NOMO-1 treated with dmso at 0.1 percent for 144 hours (cell line): ENCODE measurements at regions not wholly inside any gene's neighbourhood (a gene's known extent, or its start where the extent isn't known, plus 50 kb on each side); places are given as distances from the start of the nearest gene placed in this dataset.
"Not testable (repeated sequence)": the region's sequence is repeated elsewhere in the genome, so short reads cannot be mapped to it uniquely, and the experiment has no call there.

ENCODE experiments used
- DNase-seq: peaks from one replicate; lab custom pipeline; 2025; ENCODE audit not compliant: unreplicated experiment; lab: John Stamatoyannopoulos, UW

DNA sequence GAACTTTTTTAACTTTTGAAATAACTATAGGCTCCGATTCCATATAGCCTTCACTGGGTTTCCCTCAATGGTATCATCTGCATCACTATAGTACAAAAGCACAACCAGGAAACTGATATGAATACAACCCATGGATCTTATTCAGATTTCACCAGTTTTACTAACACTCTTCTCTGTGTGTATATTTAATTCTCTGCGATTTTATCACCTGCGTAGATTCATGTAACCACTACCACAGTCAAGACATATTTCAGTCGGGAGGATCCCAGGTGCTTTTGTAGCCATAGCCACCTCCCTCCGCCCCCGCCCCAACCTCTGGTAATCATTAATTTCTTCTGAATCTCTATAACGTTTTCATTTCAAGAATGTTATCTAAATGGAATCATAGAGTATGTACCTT, 82.8 kb upstream of the C7orf33 start:
- no peak for DNase-seq

DNA sequence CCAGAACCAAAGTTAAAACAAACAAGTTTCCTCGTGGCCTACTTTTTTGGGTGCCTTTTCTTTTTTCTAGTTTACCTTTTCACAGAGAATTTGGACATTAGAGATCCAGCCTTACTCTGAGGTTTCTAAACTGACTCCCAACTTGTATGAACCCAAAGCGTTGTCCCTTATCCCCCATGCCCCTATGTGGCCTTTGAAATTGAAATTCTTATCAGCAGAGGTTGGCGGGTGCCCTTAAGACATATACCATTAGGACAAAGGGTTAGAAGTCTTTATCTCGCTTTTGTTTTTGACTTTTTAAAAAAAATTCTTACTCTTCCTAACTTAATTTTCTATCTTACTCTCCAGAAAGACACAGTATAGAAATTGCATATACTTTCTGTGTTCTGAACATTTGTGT, 76.3 kb upstream of the C7orf33 start:
- DNase-seq = no peak

DNA sequence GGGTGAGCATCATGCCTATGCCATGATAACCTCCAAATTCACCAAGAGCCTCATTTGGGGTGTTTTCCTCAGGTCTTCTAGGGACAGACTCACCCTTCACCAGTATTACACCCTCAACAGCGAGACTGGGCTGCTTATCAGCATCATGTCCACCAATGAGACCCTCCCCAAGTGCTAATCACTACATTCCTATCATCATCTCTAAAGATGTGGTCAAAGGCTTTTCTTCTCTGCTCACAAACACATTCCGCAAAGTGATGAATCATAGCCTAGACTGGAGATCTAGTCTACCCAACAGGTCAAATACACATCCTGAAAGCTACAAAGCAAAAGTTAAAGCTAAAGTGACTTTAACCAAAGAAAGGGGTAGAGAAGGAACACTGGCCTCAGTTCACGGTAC, 75.3 kb upstream of the C7orf33 start:
- no peak for DNase-seq

DNA sequence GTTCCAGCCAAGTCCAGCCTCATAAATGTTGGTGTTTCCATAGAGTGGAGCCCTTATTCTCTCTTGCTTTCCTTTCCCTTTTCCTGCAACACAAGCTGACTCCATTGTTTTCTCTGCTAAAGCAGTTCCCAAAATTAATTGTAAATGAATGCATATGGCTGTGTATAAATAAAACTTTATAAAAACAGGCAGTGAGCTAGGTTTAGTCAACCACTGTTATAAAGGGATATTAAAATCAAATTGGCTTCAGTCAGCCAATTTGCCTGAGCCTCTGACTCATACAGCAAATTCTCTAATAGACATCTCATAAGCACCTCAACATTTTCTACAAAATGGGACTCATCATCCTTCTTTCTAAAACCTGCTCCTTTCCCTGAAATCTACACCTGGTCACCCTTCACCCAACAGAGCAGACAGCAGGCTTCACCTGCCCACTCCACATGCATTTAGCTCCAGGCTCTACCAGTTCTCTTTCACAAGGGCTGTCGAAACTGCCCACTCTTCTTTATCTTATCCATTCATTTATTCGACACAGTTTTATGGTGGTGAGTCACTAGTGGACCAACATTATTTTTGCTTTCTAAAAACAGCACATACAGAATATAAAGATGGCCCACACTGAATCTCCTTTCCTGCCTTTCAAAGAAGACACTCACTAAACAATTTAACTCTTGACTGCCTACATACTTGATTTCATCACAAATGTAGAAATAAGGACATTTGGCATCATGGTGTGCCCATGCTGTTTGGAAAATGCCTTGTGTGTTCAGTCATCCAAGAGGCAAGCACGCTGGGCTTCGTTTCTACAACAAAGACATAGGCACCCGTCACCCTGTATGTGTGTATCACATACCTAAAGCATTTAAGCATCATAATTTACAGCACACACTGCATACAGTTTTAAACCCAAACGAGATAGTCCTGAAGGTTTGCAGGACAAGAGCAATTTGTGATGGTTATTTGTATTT, 74.6 kb upstream of the C7orf33 start:
- DNase-seq = no peak

DNA sequence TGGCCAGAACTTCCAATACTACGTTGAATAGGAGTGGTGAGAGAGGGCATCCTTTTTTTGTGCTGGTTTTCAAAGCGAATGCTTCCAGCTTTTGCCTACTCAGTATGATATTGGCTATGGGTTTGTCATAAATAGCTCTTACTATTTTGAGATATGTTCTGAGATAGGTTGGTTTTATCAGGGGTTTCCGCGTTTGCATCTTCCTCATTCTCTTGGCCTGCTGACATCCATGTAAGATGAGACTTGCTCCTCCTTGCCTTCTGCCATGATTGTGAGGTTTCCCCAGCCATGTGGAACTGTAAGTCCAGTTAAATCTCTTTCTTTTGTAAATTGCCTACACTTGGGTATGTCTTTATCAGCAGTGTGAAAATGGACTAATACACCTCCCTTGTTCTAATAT, 71.2 kb upstream of the C7orf33 start:
- DNase-seq = not testable (repeated sequence)

DNA sequence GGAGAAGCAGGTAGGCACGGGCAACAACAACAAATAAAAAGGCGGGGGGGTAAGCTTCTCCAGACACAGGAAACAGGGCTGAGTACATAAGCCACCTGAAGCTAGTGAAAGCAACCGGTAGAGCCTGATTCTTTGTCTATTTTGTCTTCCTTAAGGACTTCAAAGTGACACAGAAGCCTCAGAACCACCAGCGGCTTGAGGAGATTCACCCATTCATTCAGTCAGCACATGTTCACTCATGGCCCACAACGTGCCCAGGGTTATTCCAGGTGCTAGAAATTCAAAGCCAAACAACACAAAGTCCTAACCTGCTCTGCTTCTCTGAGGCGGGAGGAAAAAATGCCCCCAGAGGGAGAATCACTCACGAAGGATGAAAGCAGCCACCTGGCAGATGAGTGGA, 69.3 kb upstream of the C7orf33 start:
- no peak for DNase-seq

DNA sequence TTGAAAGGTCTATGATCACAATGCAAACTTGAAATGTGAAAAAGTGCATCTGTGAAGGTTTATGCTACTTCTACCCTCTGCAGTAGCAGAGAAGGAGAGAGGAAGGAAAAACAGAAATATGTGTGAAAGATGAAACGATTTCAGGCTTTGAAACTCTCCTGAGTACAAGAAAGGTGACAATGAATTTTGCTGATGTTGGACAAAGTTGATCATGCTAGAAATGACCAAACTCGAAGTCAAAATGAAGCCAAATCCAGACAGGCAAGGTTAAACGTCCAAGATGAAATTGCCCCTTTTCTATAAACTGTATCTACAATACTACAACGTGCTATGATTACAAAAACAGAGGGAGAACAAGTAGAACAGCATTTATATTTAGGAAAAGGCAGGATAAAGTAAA, 67.0 kb upstream of the C7orf33 start:
- DNase-seq = no peak

DNA sequence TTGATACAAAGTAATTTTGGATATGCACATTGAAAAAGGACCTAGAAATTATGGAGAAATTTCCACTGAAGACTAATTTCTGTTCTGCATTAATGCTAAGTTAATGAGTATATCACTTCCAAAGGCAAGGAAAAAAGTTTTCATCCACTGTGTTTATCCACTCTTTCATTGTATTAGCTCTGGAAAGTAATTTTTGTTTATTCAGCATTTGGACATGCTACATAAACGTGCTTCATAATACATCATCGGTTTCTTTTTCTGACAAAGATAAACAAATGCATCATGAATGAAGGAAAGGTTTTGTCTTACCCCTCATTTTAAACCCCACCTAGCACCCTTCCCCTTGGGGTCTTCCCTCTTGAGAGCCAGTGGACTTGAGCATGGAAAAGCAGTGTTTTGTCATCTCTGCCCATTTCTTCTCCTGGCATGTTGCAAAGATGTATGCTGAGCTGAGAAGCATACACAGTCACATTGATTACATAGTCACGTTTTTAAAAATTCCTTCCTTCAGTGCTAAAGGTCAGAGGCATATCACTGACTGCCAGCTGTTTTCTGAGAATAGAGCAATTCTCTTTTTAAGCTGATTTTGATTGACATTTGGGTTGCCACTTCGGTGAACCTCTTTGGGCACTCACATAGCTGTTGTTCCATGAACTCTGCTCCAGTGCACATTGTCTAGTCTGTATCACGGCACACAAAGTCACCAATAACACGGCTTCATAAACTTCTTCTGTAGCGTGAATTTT, 65.9 kb upstream of the C7orf33 start:
- no peak for DNase-seq

DNA sequence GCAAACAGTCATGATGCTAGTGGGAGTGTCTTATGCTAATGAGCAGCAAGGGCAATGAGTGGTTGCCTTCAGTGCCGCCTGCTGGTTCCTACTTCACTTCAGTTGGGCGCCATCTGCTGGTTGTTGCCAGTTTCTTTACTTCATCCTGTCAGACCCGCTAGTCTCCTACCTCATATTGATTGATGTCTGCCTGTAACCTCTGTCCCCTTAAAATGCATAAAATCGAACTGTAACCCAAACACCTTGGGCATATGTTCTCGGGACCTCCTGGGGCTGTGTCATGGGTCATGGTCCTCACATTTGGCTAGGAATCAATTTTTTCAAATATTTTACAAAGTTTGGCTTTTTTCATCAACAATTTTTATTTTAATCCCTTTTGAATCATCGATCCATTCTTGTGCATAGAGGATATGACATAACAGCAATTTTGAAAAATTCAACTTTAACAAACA, 62.8 kb upstream of the C7orf33 start:
- no peak for DNase-seq

DNA sequence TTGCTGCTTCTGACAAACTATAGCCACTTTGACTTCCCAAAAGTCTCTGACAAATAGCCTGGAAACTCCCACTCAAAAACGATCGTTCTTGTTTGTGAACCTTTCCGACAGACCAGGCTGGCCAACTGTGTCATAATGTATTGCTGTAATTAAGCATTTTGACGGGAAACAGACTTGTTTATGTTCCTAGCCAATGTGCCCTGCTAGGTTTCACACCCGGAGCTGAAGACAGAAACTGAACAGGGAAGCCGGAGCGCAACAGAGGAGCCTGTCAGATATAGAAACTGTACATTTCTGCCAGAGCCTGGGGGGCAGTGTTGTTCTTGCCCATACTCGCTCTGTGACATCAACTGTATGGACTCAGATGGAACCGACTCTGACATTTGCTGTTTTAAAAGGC, 55.3 kb upstream of the C7orf33 start:
- peak; percentile 33 for DNase-seq

DNA sequence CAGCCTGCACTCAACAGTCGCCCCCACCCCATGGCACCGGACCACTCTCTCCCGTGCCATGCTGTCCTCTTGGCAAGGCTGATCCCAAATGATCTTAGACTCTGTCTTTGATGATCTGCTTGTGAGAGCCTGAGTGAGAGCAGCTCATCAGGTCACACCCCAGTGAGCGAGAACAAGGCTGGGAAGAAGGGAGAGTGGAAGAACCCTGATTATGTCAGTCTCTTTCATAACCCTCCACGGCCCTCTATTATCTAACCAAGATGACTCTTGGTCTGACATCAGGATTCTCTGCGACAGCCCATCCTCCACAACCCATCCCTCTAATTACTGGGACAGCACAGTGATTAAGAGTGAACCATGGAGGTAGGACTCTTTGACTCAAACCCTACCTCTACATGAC, 53.1 kb upstream of the C7orf33 start:
- DNase-seq = no peak

DNA sequence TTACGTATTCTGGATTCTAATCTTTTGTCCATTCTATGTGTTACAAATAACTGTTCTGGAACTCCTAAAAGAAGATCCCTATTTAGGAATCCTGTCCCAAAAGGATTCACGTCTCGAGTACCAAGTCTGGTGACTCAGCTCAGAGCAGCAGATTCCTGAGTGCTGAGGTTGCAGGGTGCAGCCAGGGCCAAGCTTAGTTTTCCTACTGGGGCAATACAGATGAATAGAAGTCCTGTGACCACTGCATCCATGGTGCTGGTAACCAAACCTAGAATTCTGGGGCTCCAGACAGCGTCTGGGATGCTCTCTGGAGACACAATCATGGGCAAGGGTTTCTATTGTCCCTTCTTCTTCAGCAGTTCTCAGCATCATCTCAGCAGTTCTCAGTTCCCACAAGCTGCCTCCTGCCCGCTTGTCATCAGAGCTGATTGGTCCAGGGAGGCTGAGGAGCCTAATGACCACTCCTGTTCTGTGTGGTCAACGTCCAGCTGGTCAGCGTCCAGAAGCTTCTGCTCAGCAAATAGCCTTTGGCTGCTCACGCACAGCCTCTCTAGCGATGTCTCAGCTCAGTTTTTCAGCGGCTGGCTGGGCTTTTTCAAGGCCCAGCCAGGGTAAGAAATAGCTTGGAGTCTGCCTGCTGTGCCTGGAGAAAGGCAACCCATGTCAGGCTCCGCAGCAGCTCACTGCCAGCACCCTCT, 50.4 kb upstream of the C7orf33 start:
- no peak for DNase-seq
